DND-41 (cell line): ENCODE measurements at regions not wholly inside any gene's neighbourhood (a gene's known extent, or its start where the extent isn't known, plus 50 kb on each side); places are given as distances from the start of the nearest gene placed in this dataset.

Experiments
- EZH2 ChIP-seq: IDR thresholded peaks from 3 replicates; pipeline ENCODE4 v1.6.1; 2012; ENCODE audit warnings: borderline replicate concordance, low read depth, mild to moderate bottlenecking, moderate library complexity, low read length, inconsistent platforms; ENCODE audit not compliant: severe bottlenecking
- TF ChIP-seq, protein P1 (sequence below): IDR thresholded peaks from 2 replicates; pipeline ENCODE4 v1.5.1; 2012; ENCODE audit warnings: borderline replicate concordance, low read length, moderate library complexity, mild to moderate bottlenecking; ENCODE audit not compliant: poor library complexity, severe bottlenecking; ENCODE audit errors: extremely low read depth

DNA sequence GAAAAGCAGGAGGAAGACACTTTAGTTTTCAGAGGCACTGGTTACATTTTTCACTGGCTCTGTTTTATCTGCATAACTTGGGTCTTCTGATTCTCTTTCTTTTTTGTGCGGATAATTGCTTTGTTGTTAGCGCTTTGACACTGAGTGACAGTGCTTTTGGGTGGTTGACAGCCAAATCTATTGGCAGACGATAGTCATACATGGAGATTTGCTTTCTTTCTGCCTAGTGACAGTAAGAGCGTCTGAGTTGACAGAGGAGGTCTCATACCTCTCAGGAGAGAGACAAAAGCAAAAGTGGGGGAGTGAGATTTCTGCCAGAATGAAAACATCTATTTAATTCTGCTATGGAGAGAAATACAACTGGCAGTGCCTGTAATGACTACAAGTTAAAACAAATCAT lies 2278.0 kb upstream of the WWC1 start:
- TF ChIP-seq, protein P1, sequence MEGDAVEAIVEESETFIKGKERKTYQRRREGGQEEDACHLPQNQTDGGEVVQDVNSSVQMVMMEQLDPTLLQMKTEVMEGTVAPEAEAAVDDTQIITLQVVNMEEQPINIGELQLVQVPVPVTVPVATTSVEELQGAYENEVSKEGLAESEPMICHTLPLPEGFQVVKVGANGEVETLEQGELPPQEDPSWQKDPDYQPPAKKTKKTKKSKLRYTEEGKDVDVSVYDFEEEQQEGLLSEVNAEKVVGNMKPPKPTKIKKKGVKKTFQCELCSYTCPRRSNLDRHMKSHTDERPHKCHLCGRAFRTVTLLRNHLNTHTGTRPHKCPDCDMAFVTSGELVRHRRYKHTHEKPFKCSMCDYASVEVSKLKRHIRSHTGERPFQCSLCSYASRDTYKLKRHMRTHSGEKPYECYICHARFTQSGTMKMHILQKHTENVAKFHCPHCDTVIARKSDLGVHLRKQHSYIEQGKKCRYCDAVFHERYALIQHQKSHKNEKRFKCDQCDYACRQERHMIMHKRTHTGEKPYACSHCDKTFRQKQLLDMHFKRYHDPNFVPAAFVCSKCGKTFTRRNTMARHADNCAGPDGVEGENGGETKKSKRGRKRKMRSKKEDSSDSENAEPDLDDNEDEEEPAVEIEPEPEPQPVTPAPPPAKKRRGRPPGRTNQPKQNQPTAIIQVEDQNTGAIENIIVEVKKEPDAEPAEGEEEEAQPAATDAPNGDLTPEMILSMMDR, result no peak
- no peak for TF ChIP-seq EZH2
